ENCODE measurements at regions not wholly inside any gene's neighbourhood (a gene's known extent, or its start where the extent isn't known, plus 50 kb on each side); places are given as distances from the start of the nearest gene placed in this dataset.
"Not testable (repeated sequence)": the region's sequence is repeated elsewhere in the genome, so short reads cannot be mapped to it uniquely, and the experiment has no call there.

DNA sequence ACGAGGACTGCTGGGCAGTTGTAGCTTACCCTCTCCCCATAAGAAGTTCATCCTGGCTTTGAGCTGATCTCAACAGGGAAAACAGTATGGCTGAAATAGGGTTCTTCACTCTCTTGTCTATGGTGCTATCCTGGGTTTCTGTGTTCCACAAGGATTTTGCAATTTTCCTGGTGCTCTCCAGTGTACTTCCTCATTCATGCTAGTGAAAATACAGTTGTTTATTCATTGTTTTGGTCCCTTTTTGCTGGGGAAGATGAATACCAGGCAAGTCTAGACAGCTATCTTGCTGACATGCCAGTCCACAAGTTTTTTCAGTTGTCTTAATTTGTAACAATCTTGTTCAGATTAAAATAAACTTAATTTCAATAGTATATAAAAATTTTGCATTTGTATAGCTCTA, 306.5 kb downstream of the DLEU7 start:
- Mint-ChIP-seq H3K27ac (no peak overlapping the region), H3K36me3 (peaks cover 18% of the 10 kb centered on the region), H3K27me3 (no peaks in the 10 kb centered on the region), H3K4me3 (no peak overlapping the region), H3K9me3 (peaks cover 35% of the 10 kb centered on the region), H3K4me1 (ENCODE audit: low read depth) (no peaks in the 10 kb centered on the region)
- ChIA-PET POLR2A (no interaction called here), CTCF (interaction anchor here (0.6 to 0.9 kb wide), 2 partner anchors 201 to 560 kb away, joined by 3 read pairs; no protein-coding TSS in a partner anchor)
- DNase-seq: no peak
- intact Hi-C loops (cut with micrococcal nuclease): loop anchor here (10.0 kb wide), 1 partner anchor 378 kb away; no protein-coding TSS in a partner anchor

DNA sequence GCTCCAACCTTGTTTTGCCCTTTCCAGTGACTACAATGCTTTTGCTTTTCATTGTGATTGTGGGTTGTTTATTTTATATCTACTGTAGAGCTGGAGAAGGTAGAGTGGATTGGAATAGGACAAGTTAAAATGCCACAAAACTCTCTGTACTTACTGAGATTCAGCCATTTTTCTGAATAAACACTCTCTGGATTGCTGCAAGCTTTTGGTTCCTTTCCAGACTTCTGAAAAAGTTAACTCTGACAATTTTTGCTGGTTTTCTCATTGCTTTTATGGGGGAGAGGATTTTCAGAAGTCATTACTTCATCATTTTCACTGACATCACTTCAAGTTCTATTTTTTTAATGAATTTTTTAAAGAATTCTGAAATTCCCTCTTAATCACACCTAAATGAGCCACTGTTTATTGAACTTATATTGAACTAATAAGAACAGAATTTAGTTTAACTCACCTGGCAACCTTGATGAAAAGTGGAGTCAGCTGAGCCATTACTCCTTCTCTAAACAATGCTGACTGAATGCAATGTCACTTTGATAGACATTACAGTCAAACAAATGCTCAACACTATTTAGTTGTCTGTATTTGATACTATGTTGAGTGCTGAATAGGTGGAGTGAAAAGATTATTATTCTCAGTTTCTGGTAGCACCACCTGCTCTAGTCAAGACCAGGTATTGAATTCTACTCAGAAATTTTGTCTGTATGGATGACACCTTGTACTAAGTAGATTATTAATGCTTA, 303.5 kb downstream of the DLEU7 start:
- Mint-ChIP-seq H3K27me3 (no peaks in the 10 kb centered on the region), H3K4me3 (no peak overlapping the region), H3K9me3 (peaks cover 26% of the 10 kb centered on the region), H3K36me3 (peaks cover 11% of the 10 kb centered on the region), H3K4me1 (ENCODE audit: low read depth) (no peaks in the 10 kb centered on the region), H3K27ac (no peak overlapping the region)
- ChIA-PET CTCF (interaction anchor here (1.3 kb wide), 1 partner anchor 266 kb away, joined by 3 read pairs; no protein-coding TSS in a partner anchor), POLR2A (no interaction called here)
- no peak for DNase-seq
- intact Hi-C loops (cut with micrococcal nuclease): loop anchor here (10.0 kb wide), 1 partner anchor 375 kb away; no protein-coding TSS in a partner anchor

DNA sequence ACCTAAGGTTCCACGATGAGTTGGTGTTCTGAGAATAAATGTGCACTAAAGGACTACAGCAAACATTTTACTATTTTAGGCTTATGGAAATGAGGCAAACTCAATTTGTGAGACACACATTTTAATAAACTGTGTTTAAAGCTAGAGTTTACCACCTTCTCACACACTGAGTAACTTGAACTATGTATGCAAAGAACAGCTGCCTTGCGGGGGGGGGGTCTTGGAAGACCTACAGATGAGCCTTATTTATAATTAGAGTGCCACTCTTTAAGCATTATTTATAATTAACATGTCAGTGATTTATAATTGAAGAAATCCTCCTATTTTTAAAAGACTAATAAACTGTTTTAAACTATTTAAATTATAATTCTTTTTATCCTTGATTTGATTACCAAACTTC, 300.4 kb downstream of the DLEU7 start:
- H3K9me3 Mint-ChIP-seq: peaks cover 8% of the 10 kb centered on the region
- peaks cover 2% of the 10 kb centered on the region for H3K36me3 Mint-ChIP-seq
- CTCF ChIA-PET: interaction anchor here (1.3 kb wide), 1 partner anchor 369 kb away, joined by 6 read pairs; no protein-coding TSS in a partner anchor
- no peak for DNase-seq
- no peaks in the 10 kb centered on the region for H3K27me3 Mint-ChIP-seq
- H3K4me1 Mint-ChIP-seq (ENCODE audit: low read depth): no peaks in the 10 kb centered on the region
- POLR2A ChIA-PET: no interaction called here
- H3K27ac Mint-ChIP-seq: no peak overlapping the region
- intact Hi-C loops (cut with micrococcal nuclease): no loop called here
- H3K4me3 Mint-ChIP-seq: no peak overlapping the region

DNA sequence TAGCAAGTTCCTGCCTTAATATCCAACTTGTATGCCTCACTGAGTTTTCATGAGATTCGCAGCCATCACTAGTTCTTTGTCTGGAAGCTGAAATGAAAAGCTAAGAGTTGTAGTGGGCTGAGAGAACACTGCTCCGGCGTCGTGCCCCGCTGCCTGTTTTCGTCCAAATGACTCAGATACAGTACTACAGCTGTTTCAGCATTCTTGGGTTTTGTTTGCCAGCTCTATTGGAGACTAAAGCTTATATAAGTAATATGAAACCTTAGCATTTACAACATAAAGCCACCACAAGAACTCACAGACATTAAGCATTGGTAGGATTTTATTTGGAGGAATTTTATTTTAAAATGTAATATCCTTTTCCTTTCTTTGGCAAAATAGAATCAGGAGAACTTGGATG, 299.7 kb downstream of the DLEU7 start:
- intact Hi-C loops (cut with micrococcal nuclease): no loop called here

DNA sequence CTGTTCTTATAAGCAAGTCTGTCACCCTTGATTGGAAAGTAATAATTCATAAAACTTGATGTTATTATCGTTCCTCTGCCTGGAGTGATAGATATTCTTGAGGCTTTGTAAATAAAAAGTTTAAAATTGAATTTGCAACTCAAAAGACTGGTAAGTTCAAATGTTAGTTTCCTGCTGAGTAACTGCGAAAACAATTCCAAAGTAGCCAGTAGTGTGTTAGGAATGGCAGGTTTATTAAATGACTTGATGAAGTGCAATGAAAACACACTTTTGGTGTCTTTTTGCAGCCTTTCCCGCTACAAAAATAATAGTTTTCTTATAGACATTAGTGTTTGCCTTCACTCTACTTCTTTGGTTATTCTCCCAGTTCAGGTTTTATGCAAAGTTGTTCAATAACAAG, 299.3 kb downstream of the DLEU7 start:
- no peak for DNase-seq
- Mint-ChIP-seq H3K27me3 (no peaks in the 10 kb centered on the region), H3K9me3 (no peaks in the 10 kb centered on the region), H3K27ac (no peak overlapping the region), H3K36me3 (no peaks in the 10 kb centered on the region), H3K4me3 (no peak overlapping the region), H3K4me1 (ENCODE audit: low read depth) (no peaks in the 10 kb centered on the region)
- CTCF ChIA-PET: no interaction called here
- POLR2A ChIA-PET: no interaction called here
- intact Hi-C loops (cut with micrococcal nuclease): no loop called here

More for the DNA sequence above, 299.7 kb downstream of the DLEU7 start:
- DNase-seq: no peak
- Mint-ChIP-seq H3K9me3 (peaks cover 4% of the 10 kb centered on the region), H3K27me3 (no peaks in the 10 kb centered on the region), H3K27ac (no peak overlapping the region), H3K36me3 (peaks cover 2% of the 10 kb centered on the region), H3K4me1 (ENCODE audit: low read depth) (no peaks in the 10 kb centered on the region), H3K4me3 (no peak overlapping the region)
- ChIA-PET POLR2A (no interaction called here), CTCF (no interaction called here)

DNA sequence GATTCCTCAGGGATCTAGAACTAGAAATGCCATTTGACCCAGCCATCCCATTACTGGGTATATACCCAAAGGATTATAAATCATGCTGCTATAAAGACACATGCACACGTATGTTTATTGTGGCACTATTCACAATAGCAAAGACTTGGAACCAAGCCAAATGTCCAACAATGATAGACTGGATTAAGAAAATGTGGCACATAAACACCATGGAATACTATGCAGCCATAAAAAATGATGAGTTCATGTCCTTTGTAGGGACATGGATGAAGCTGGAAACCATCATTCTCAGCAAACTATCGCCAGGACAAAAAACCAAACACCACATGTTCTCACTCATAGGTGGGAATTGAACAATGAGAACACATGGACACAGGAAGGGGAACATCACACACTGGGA, 296.3 kb downstream of the DLEU7 start:
- H3K4me3 Mint-ChIP-seq; H3K4me1 Mint-ChIP-seq (ENCODE audit: low read depth); DNase-seq; H3K27ac Mint-ChIP-seq; intact Hi-C loops (cut with micrococcal nuclease); H3K36me3 Mint-ChIP-seq; H3K9me3 Mint-ChIP-seq; CTCF ChIA-PET; POLR2A ChIA-PET; H3K27me3 Mint-ChIP-seq: not testable (repeated sequence)

DNA sequence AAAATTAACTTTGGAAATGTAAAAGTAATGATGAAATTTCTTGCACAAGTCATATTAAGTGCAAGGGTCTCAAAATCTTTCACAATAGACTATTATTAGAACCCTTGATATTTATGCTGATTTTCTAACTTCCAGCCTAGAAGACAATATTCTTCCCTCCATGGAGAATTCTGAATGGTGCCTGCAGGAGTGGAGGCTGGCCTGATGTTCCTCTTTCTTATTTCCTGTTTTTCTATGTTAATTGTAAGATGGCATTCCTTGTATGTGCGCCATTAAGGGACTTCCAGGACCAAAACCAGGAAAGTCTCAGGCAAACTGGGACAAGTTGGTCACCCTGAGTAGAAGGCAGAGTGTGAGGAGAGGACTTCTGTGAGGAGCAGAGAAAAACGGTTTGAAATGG, 294.9 kb downstream of the DLEU7 start:
- no peak overlapping the region for H3K27ac Mint-ChIP-seq
- H3K9me3 Mint-ChIP-seq: no peaks in the 10 kb centered on the region
- H3K4me3 Mint-ChIP-seq: no peak overlapping the region
- POLR2A ChIA-PET: no interaction called here
- no peaks in the 10 kb centered on the region for H3K4me1 Mint-ChIP-seq (ENCODE audit: low read depth)
- intact Hi-C loops (cut with micrococcal nuclease): no loop called here
- DNase-seq: no peak
- no peaks in the 10 kb centered on the region for H3K27me3 Mint-ChIP-seq
- CTCF ChIA-PET: no interaction called here
- H3K36me3 Mint-ChIP-seq: no peaks in the 10 kb centered on the region

DNA sequence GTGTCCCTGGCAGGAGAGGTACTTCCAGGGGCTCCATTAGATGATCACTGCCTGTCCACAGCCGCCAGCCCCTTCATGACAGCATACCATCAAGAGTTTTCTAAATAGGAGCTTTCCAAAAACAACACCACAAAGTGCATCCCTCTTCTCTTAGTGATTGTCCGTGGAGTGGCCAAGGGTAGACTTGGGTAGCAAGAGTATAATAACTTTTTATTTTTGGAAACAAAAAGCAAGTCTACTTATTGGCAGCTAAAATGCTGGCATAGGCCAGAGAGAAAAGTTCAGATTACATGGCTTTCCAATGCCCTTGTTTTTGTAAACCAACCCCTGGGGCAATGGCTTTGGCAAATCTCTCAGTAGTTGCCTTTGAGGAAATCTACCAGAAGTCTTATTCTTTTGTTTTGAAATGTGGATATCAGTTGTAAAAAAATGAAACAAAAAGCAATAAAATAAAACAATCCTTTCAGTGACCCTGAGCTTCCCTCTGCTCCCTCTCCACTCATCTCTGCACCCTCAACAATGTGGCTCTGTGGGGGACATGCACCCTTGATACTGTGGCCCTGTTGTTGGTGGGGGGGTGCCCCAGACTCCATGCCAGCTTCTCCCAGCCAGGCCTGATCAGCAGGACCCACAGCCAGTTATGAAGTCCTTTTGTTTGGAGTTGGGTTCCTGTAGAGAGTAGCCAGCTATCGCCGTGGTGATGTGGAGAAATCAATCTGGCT, 294.1 kb downstream of the DLEU7 start:
- Mint-ChIP-seq H3K9me3 (no peaks in the 10 kb centered on the region), H3K4me1 (ENCODE audit: low read depth) (no peaks in the 10 kb centered on the region), H3K36me3 (no peaks in the 10 kb centered on the region), H3K27me3 (no peaks in the 10 kb centered on the region), H3K27ac (no peak overlapping the region), H3K4me3 (no peak overlapping the region)
- intact Hi-C loops (cut with micrococcal nuclease): no loop called here
- ChIA-PET CTCF (interaction anchor here (1.0 kb wide), 1 partner anchor 573 kb away, joined by 3 read pairs; no protein-coding TSS in a partner anchor), POLR2A (no interaction called here)
- no peak for DNase-seq

DNA sequence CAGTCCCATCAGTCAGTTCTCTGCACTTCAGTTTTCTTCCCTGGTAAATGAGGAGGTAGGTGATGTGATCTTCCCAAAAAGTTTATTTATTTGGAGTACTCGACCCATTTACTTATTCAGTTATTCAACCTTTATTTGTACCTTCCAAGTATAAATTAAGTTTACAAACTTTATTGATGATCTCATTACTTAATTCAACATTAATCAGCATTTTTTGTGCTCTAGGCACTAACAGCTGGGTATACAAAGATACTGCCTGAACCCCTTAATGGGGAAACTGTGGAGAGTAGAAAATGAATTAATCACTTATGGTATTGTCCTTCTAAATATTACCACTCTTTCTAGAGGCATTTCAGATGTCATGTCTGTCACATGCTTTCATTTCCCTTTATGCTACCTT, 293.3 kb downstream of the DLEU7 start:
- ChIA-PET POLR2A (no interaction called here), CTCF (interaction anchor here (1.0 kb wide), 1 partner anchor 574 kb away, joined by 3 read pairs; no protein-coding TSS in a partner anchor)
- no peaks in the 10 kb centered on the region for H3K4me1 Mint-ChIP-seq (ENCODE audit: low read depth)
- H3K9me3 Mint-ChIP-seq: no peaks in the 10 kb centered on the region
- no peak overlapping the region for H3K27ac Mint-ChIP-seq
- no peaks in the 10 kb centered on the region for H3K36me3 Mint-ChIP-seq
- no peaks in the 10 kb centered on the region for H3K27me3 Mint-ChIP-seq
- no peak for DNase-seq
- H3K4me3 Mint-ChIP-seq: no peak overlapping the region
- intact Hi-C loops (cut with micrococcal nuclease): no loop called here

DNA sequence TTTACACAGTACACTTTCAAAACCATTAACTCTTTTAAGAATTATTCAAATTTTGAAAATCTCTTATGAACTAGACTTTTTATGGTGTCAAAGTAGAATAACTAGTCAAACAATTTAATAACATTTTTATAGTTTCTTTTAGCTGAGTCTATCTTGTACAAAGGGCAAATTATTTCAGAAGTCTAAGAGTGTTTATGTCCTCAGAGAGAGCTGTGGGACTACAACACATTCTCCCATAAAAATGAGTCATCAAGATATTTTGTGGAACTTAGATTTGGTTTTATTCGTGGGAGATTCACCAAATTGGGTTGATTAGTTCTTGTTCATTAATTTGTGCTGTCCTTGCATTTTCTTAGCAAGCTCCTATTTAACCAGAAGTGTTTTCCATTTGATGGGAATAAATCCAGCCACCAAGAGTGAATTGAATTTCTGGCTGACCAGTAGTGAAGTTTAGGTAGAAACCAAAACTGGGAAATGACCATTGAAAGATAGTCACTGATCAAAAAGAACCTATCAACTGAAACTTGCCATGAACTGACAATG, 291.0 kb downstream of the DLEU7 start:
- ChIA-PET CTCF (interaction anchor here (1.0 kb wide), 1 partner anchor 734 kb away, joined by 3 read pairs; no protein-coding TSS in a partner anchor), POLR2A (no interaction called here)
- no peak overlapping the region for H3K4me3 Mint-ChIP-seq

DNA sequence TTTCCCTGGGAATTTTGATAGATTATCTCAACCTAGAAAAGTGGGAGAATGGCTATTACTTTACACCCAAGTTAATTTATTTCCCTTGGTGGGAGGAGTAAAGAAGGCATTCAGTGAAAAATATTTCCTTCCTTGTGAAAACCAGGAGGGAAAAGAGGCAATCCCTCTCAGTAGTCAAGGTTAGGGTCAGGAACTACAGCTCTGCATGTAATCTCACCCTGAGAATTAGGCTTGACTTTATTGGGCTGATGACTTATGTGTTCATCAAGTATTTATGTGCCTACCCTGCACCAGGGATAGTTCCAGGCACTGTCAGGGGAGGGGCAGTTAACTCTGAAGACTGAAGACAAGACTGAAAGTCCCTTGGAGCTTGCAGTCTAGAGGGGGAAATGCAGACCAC, 281.8 kb downstream of the DLEU7 start:
- ChIA-PET POLR2A (no interaction called here), CTCF (no interaction called here)
- H3K4me1 Mint-ChIP-seq (ENCODE audit: low read depth): no peaks in the 10 kb centered on the region
- no peak overlapping the region for H3K4me3 Mint-ChIP-seq
- H3K36me3 Mint-ChIP-seq: no peaks in the 10 kb centered on the region
- intact Hi-C loops (cut with micrococcal nuclease): no loop called here
- DNase-seq: no peak
- H3K27ac Mint-ChIP-seq: no peak overlapping the region
- H3K9me3 Mint-ChIP-seq: peaks cover 5% of the 10 kb centered on the region
- H3K27me3 Mint-ChIP-seq: no peaks in the 10 kb centered on the region

More for the DNA sequence above, 291.0 kb downstream of the DLEU7 start:
- Mint-ChIP-seq H3K27me3 (no peaks in the 10 kb centered on the region), H3K4me1 (ENCODE audit: low read depth) (no peaks in the 10 kb centered on the region), H3K36me3 (no peaks in the 10 kb centered on the region), H3K27ac (no peak overlapping the region), H3K9me3 (no peaks in the 10 kb centered on the region)
- DNase-seq: no peak
- intact Hi-C loops (cut with micrococcal nuclease): no loop called here

DNA sequence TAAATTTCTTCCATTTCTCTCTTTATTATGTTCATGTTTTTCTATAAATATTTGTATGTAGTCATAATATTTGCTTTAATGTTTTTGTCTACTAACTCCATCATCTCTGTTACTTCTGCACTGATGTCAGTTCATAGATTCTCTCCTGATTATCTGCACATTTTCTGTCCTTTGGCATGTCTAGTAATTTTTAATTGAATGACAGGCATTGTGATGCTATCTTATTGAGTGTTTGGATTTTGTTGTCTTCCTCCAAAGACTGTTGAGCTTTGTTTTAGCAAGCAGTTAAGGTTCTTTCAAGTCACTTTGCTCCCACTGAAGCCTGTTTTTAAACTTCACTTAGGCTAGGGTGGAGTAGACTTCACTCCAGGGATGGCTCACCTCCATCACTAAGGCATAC, 276.8 kb downstream of the DLEU7 start:
- Mint-ChIP-seq H3K4me3 (no peak overlapping the region), H3K9me3 (peaks cover 10% of the 10 kb centered on the region), H3K36me3 (peaks cover 2% of the 10 kb centered on the region), H3K27ac (no peak overlapping the region), H3K27me3 (peaks cover 3% of the 10 kb centered on the region), H3K4me1 (ENCODE audit: low read depth) (no peaks in the 10 kb centered on the region)
- ChIA-PET CTCF (no interaction called here), POLR2A (no interaction called here)
- intact Hi-C loops (cut with micrococcal nuclease): no loop called here
- DNase-seq: no peak

All from activated CD4-positive, alpha-beta memory T cell treated with anti-CD3 and anti-CD28 coated beads for 36 hours (primary cell).